H9 (cell line): ENCODE measurements at regions not wholly inside any gene's neighbourhood (a gene's known extent, or its start where the extent isn't known, plus 50 kb on each side); places are given as distances from the start of the nearest gene placed in this dataset.

Experiments
- DNase-seq: peaks from one replicate; pipeline ENCODE4 v3.0.0-alpha.2; 2017
- H2AFZ ChIP-seq: one replicate; pipeline ENCODE4 v1.6.1; 2013; ENCODE audit warnings: mild to moderate bottlenecking, low read length, control low read depth, moderate library complexity
- H2AK5ac ChIP-seq: 2 replicates; pipeline ENCODE4 v1.6.1; 2013; ENCODE audit warnings: low read length, control low read depth, mixed read lengths; ENCODE audit not compliant: insufficient read length
- H2BK120ac ChIP-seq: one replicate; pipeline ENCODE4 v1.6.1; 2013; ENCODE audit warnings: low read depth, mild to moderate bottlenecking, low read length, control low read depth, inconsistent platforms; ENCODE audit not compliant: poor library complexity, severe bottlenecking
- H2BK12ac ChIP-seq: 2 replicates; pipeline ENCODE4 v1.6.1; 2013; ENCODE audit warnings: low read length, control low read depth, mixed read lengths, low read depth; ENCODE audit not compliant: insufficient read length
- H2BK15ac ChIP-seq: 2 replicates; pipeline ENCODE4 v1.6.1; 2013; ENCODE audit warnings: low read depth, low read length, control low read depth
- H2BK20ac ChIP-seq: one replicate; pipeline ENCODE4 v1.6.1; 2013; ENCODE audit warnings: low read depth, mild to moderate bottlenecking, low read length, control low read depth, inconsistent platforms; ENCODE audit not compliant: poor library complexity, severe bottlenecking
- H2BK5ac ChIP-seq: 2 replicates; pipeline ENCODE4 v1.6.1; 2013; ENCODE audit warnings: low read length, control low read depth, mixed read lengths; ENCODE audit not compliant: insufficient read length
- H3K14ac ChIP-seq: 2 replicates; pipeline ENCODE4 v1.6.1; 2013; ENCODE audit warnings: low read length, control low read depth; ENCODE audit not compliant: insufficient read depth
- H3K18ac ChIP-seq: 2 replicates; pipeline ENCODE4 v1.6.1; 2013; ENCODE audit warnings: low read depth, mild to moderate bottlenecking, mixed read lengths, low read length, control low read depth; ENCODE audit not compliant: insufficient read length
- H3K23ac ChIP-seq: 2 replicates; pipeline ENCODE4 v1.6.1; 2013; ENCODE audit warnings: low read length, control low read depth, mixed read lengths, low read depth; ENCODE audit not compliant: insufficient read length
- H3K23me2 ChIP-seq: 2 replicates; pipeline ENCODE4 v1.6.1; 2013; ENCODE audit warnings: low read depth, mild to moderate bottlenecking, mixed read lengths, low read length, control low read depth; ENCODE audit not compliant: insufficient read length, poor library complexity, severe bottlenecking
- H3K27ac ChIP-seq: 2 replicates; pipeline ENCODE4 v1.5.1; 2013; ENCODE audit warnings: low read length, control low read depth, mixed read lengths, low read depth; ENCODE audit not compliant: insufficient read length
- H3K27me3 ChIP-seq: 2 replicates; pipeline ENCODE4 v1.6.1; 2013; ENCODE audit warnings: low read length, control low read depth, inconsistent platforms; ENCODE audit not compliant: insufficient read depth
- H3K4ac ChIP-seq: 2 replicates; pipeline ENCODE4 v1.6.1; 2013; ENCODE audit warnings: low read depth, mild to moderate bottlenecking, control low read depth, inconsistent platforms, low read length, moderate library complexity
- H3K4me1 ChIP-seq: 2 replicates; pipeline ENCODE4 v1.6.1; 2013; ENCODE audit warnings: low read length, control low read depth, inconsistent platforms; ENCODE audit not compliant: insufficient read depth
- H3K4me2 ChIP-seq: 2 replicates; pipeline ENCODE4 v1.6.1; 2013; ENCODE audit warnings: low read length, control low read depth, mixed read lengths; ENCODE audit not compliant: insufficient read length, insufficient read depth
- H3K56ac ChIP-seq: 2 replicates; pipeline ENCODE4 v1.6.1; 2013; ENCODE audit warnings: low read depth, mild to moderate bottlenecking, mixed read lengths, low read length, control low read depth; ENCODE audit not compliant: insufficient read length
- H3K79me1 ChIP-seq: 2 replicates; pipeline ENCODE4 v1.6.1; 2013; ENCODE audit warnings: low read depth, mild to moderate bottlenecking, moderate library complexity, low read length, control low read depth, inconsistent platforms; ENCODE audit not compliant: insufficient read depth, poor library complexity, severe bottlenecking
- H3K79me2 ChIP-seq: 2 replicates; pipeline ENCODE4 v1.6.1; 2013; ENCODE audit warnings: low read length, control low read depth, inconsistent platforms; ENCODE audit not compliant: insufficient read depth
- H3K9ac ChIP-seq: 2 replicates; pipeline ENCODE4 v1.6.1; 2013; ENCODE audit warnings: low read length, control low read depth, mixed read lengths; ENCODE audit not compliant: insufficient read length; ENCODE audit errors: extremely low read depth
- H3K9me3 ChIP-seq: one replicate; pipeline ENCODE4 v1.6.1; 2013; ENCODE audit warnings: low read depth, low read length, inconsistent platforms; ENCODE audit not compliant: control insufficient read depth
- H3T11ph ChIP-seq: one replicate; pipeline ENCODE4 v1.6.1; 2013; ENCODE audit warnings: mild to moderate bottlenecking, low read length, control low read depth, inconsistent platforms
- H4K20me1 ChIP-seq: one replicate; pipeline ENCODE4 v1.6.1; 2013; ENCODE audit not compliant: control insufficient read depth, insufficient read length, insufficient read depth
- H4K5ac ChIP-seq: 2 replicates; pipeline ENCODE4 v1.6.1; 2013; ENCODE audit warnings: low read depth, mild to moderate bottlenecking, mixed read lengths, low read length, control low read depth; ENCODE audit not compliant: insufficient read length
- H4K8ac ChIP-seq: replicated peaks from 2 replicates; pipeline ENCODE4 v1.6.1; 2013; ENCODE audit warnings: low read length, control low read depth, mixed read lengths, low read depth; ENCODE audit not compliant: insufficient read length
- H4K91ac ChIP-seq: 2 replicates; pipeline ENCODE4 v1.6.1; 2013; ENCODE audit warnings: low read depth, mild to moderate bottlenecking, moderate library complexity, mixed read lengths, low read length, control low read depth; ENCODE audit not compliant: insufficient read length
- H3K27ac Mint-ChIP-seq, 3 experiments: 2 replicates in 2 of 3; 3 replicates in 1 of 3; pipeline ENCODE4 v1.8.0; 2020 to 2021; ENCODE audit warnings: mixed read lengths in 3 of 3, mild to moderate bottlenecking in 1 of 3, moderate library complexity in 1 of 3
- H3K27me3 Mint-ChIP-seq: 2 replicates; pipeline ENCODE4 v1.8.0; 2021; ENCODE audit warnings: low read depth, mild to moderate bottlenecking, moderate library complexity, mixed read lengths
- H3K36me3 Mint-ChIP-seq, 3 experiments: 2 replicates in 2 of 3; 3 replicates in 1 of 3; pipeline ENCODE4 v1.8.0; 2020 to 2021; ENCODE audit warnings: low read depth in 3 of 3, mixed read lengths in 3 of 3; ENCODE audit not compliant: insufficient read depth in 1 of 3
- H3K4me1 Mint-ChIP-seq, 2 experiments: 2 replicates each; pipeline ENCODE4 v1.8.0; 2020; ENCODE audit warnings: mixed read lengths in 2 of 2
- H3K4me3 Mint-ChIP-seq, 2 experiments: 2 replicates in 1 of 2; 3 replicates in 1 of 2; pipeline ENCODE4 v1.8.0; 2020 to 2021; ENCODE audit warnings: mild to moderate bottlenecking in 2 of 2, mixed read lengths in 2 of 2, moderate library complexity in 1 of 2
- H3K9me3 Mint-ChIP-seq, 2 experiments: 2 replicates in 1 of 2; 3 replicates in 1 of 2; pipeline ENCODE4 v1.8.0; 2020; ENCODE audit warnings: mild to moderate bottlenecking in 2 of 2, mixed read lengths in 2 of 2, moderate library complexity in 1 of 2
- TF ChIP-seq, protein P1 (sequence below): fragments of 200-600 bp; sonication (generic); conservative IDR thresholded peaks from 3 replicates; pipeline ENCODE4 v1.8.0; 2021; ENCODE audit warnings: antibody characterized with exemption, mild to moderate bottlenecking

DNA sequence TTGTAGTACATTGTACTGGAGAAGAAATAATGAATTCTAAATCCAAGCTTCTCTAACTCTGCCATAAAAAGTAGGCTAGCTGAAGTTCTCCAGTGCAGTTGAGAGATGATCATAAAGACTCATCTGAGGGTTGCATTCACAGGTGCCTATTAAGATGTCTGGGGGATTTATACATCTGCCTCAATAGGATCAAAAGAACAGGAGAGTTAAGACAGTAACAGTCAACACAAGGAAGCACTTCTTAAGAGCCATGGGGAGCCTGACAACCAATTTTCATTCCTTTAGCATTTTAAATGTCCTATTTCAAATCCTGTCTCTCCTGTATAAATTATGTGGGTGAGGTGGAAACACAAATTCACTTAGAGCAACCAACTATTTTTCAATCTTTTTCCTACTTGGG, 432.4 kb upstream of the NWD2 start:
- Histone ChIP-seq H3K14ac (no peak overlapping the region), H3K18ac (no peak overlapping the region), H2BK5ac (no peak overlapping the region), H3K9me3 (no peaks in the 10 kb centered on the region), H2AFZ (no peak overlapping the region), H3K79me1 (no peaks in the 10 kb centered on the region), H4K8ac (no peak overlapping the region), H3K23ac (no peak overlapping the region), H3K4me1 (peaks cover 7% of the 10 kb centered on the region), H4K5ac (no peak overlapping the region), H2BK120ac (no peak overlapping the region), H3K4me2 (no peak overlapping the region), H2AK5ac (no peak overlapping the region), H3K79me2 (no peaks in the 10 kb centered on the region), H3K23me2 (no peaks in the 10 kb centered on the region), H3K56ac (no peak overlapping the region), H4K20me1 (no peaks in the 10 kb centered on the region), H2BK20ac (no peak overlapping the region), H3K27ac (no peak overlapping the region), H2BK12ac (no peak overlapping the region), H3T11ph (no peak overlapping the region), H4K91ac (no peak overlapping the region), H3K4ac (no peak overlapping the region), H2BK15ac (no peak overlapping the region), H3K9ac (no peak overlapping the region), H3K27me3 (no peaks in the 10 kb centered on the region)
- peaks cover 0 to 11% (median 2%) of the 10 kb centered on the region in 3 experiments; a peak in 4 of 7 replicates for H3K36me3 Mint-ChIP-seq
- TF ChIP-seq, protein P1, sequence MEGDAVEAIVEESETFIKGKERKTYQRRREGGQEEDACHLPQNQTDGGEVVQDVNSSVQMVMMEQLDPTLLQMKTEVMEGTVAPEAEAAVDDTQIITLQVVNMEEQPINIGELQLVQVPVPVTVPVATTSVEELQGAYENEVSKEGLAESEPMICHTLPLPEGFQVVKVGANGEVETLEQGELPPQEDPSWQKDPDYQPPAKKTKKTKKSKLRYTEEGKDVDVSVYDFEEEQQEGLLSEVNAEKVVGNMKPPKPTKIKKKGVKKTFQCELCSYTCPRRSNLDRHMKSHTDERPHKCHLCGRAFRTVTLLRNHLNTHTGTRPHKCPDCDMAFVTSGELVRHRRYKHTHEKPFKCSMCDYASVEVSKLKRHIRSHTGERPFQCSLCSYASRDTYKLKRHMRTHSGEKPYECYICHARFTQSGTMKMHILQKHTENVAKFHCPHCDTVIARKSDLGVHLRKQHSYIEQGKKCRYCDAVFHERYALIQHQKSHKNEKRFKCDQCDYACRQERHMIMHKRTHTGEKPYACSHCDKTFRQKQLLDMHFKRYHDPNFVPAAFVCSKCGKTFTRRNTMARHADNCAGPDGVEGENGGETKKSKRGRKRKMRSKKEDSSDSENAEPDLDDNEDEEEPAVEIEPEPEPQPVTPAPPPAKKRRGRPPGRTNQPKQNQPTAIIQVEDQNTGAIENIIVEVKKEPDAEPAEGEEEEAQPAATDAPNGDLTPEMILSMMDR: no peak
- peaks cover 33 to 34% of the 10 kb centered on the region in 2 experiments for H3K4me1 Mint-ChIP-seq
- H3K27me3 Mint-ChIP-seq: no peaks in the 10 kb centered on the region
- no peak for DNase-seq
- no peak overlapping the region for H3K4me3 Mint-ChIP-seq
- peaks cover 5 to 12% of the 10 kb centered on the region in 2 experiments; a peak in 4 of 5 replicates for H3K9me3 Mint-ChIP-seq
- H3K27ac Mint-ChIP-seq: no peak overlapping the region
